ENCODE measurements at regions not wholly inside any gene's neighbourhood (a gene's known extent, or its start where the extent isn't known, plus 50 kb on each side); places are given as distances from the start of the nearest gene placed in this dataset.

GRCh38 chr2:156147594-156148330 is 184.8 kb downstream of the NR4A2 start:
- TF ChIP-seq CTCF (conservative IDR thresholded peaks at IDR 0.05; ENCODE audit: low read length) (no peak), EZH2phosphoT487 (IDR thresholded peaks at IDR 0.05; ENCODE audit: borderline replicate concordance, low read depth, low read length) (no peak)
